NCI-H1436 treated with DMSO at 0.1 percent for 48 hours (cell line): ENCODE measurements at regions not wholly inside any gene's neighbourhood (a gene's known extent, or its start where the extent isn't known, plus 50 kb on each side); places are given as distances from the start of the nearest gene placed in this dataset.

Experiments
- DNase-seq: peaks from one replicate; lab custom pipeline; 2025; lab: John Stamatoyannopoulos, UW

DNA sequence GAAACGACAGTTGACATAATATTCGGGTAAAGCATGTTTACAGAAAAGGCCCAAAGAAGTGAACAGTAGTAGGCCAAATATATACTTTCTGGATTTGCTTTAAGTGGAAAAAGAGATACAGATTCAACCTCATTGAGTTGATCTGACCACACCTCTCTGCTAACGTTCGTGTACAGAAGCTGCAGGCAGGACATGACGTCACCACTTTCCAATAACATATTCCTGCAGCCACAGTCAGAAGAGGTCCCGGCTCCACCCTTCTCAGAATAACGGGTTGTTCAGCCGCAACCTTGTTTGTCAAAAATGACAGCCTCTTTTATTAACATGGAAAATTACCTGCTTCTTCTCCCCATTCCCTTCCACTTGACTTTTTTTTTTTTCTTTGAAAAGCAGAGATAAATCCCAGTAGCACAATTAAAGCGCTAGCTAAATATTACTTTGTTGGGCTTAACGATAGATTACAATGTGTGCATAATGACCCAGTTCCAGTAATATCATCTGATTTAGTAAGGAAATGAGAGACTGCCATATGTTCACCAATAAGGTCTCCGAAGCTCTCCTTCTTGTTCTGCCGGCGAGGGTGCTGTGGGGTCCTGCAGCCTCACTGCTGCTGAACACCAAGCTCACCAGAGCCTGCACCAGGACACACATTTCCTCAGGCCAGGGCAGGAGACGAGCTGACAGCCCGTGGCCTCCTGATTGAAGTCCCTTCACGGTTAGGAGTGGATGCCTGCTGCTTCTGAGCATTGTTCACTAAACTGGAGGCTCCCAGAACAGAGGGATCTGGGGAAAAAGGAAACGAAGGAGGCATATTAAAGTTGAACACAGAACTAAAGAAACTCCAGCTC is 451.0 kb upstream of the SALL3 start:
- DNase-seq = no peak

- no peak for DNase-seq
These were observed 448.0 kb upstream of the SALL3 start for GRCh38 chr18:78531637-78532036.

GRCh38 chr18:78538669-78539440 is 440.8 kb upstream of the SALL3 start:
- no peak for DNase-seq

DNA sequence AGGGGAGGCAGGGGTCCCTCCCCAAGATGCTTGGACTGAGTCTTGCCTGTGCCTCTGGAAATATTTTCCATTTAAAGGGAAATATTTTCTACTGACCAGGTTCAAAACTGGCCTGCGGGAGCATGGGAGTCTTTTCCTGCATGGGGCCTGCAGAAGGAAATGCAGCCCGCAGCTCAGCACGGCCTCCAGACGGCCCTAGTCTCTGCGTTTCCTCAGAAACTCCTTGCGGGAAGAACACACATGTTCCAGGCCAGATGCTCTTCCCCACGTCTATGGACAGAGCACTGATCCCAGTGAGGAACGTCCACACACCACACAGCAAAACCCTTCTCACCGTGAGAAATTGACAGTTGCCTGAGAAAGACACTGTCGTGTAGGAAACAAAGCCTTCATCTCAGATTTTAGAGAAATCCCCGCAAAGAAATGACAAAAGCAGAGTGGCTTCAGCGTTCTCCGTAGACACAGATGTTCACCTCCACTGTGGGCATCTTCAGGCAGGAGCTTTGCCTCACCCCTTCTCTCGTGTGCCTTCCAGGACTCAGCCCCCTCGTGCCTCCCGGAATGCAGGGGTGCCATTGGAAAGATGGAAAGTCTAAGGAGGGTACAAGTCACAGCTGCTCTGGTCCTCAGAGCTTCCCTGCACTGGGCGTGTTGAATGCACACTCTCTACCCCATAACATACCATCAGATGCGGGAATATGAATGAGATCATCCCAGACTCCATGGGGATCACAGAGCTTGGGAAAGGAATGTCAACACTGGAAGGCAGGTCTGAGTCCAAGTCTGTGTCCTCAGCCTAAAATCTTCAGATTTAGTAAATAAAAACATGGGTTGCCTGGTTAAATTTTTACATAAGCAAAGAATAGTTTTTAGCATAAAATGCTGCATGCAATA is 438.7 kb upstream of the SALL3 start:
- no peak for DNase-seq

DNA sequence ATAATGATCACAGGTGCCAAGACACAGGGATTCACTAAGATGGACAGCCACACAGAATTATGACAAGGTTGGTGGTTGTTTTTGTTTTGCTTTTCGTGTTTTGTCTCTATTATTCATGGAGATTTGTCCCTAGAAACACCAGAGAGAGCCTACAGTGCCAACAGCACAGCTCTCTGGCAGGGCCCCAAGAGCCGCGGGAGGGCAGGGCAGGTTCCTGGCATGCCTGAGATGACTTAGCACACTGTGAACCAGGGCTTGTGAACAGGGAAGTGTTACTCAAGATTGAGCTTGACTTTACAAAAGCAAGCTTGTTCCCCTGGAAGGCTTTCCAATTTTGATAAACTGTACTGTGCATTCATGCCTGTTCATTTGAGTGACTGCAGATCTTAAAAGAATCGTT is 437.4 kb upstream of the SALL3 start:
- DNase-seq = no peak

DNA sequence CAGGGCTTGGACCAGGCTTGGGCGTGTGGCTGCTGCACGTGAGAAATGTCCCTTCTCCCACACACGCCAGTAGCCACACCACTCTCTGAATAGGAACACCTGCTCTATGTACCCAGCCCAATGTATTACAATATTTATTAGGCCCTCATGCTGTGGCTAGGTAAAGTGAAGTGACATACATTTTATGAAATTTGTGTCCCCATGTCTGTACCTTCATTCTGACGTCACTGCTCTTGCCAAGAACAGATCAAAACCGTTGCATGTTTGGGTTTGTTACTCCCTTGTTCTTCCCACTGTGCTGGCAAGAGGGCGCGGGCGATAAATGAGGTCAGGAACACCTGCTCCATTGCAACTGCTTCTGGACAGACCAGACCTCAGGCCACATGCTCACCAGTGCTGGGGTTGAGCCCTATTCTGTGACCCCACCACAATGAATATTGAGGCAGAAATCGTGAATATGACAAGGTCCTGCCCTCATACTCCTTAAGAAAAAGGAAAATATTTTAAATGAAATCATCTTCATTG is 436.4 kb upstream of the SALL3 start:
- DNase-seq = no peak

GRCh38 chr18:78546281-78546680 is 433.3 kb upstream of the SALL3 start:
- no peak for DNase-seq

DNA sequence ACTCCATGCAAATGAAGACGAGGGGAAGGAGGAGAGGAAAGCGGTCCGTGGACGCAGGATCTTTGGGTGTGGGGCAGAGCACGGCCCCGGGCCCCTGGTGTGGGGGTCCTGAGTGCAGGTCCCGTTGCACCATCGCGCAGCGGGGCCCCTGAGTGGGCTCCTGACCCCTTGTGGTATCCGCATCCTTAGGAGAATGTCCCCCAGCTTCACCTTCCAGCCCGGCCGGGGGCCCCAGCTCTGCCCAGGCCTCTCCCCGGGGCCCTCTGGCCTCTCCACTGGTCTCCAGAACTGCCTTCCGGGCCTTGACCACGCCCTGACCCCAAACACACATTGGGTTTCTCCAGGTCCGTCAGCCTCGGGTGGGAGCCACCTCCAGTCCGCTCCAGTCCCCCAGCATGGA is 431.8 kb upstream of the SALL3 start:
- no peak for DNase-seq

DNA sequence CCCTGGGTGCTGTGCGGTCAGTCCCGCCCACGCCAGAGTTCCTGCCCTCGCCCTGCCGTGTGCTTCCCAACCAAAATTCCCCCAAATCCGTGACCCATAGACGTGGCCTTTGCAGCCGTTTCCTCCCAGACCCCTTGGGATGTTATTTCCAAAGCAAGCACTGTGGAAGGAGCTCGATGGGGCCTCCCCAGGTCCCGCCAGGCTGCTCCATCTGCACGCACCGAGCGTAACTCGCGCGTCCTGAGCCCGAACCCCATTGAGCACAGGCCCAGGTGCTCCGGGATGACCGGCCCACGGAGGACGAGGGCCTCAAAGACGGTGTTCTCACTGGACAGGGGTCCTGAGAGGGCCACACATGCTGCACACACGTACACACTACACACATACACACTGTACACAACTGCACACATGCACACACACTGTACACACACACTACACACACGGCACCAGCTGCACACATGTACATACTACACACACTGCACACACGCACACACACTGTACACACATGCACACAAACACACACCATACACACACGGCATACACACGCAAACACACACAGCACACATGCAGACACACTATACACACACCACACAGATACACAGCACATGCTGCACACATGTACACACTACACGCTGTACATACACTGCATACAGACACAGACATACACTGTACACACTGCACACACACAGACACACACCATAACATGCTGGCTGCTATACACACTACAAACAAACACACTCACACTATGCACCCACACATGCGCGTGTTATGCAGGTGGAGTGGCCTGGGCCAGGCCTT is 431.2 kb upstream of the SALL3 start:
- DNase-seq = no peak

- DNase-seq = no peak
These were observed 429.6 kb upstream of the SALL3 start for GRCh38 chr18:78549971-78550370.

GRCh38 chr18:78554944-78555608 is 424.5 kb upstream of the SALL3 start:
- DNase-seq = no peak

DNA sequence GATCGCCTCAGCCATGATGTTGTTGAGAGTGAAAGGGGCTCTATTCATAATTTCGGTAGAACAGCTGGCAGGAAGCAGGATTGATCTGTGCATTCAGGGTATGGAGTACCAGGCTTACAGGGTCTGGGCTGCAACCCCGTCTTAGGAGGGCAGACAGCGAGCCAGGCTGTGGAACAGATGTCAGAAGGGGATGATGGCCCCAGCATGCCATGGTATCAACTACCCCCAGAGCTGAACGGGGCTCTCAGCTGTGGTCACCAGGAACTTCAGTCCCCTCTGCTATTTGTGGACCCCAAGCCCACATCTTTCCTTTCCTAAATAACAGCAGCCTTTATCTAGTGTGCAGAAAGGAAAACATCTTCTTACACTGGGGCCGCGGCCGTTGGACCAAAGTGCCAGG is 422.2 kb upstream of the SALL3 start:
- no peak for DNase-seq

- DNase-seq = no peak
These were observed 421.4 kb upstream of the SALL3 start for GRCh38 chr18:78558101-78558810.

GRCh38 chr18:78558948-78559347 is 420.7 kb upstream of the SALL3 start:
- DNase-seq = no peak

- DNase-seq = no peak
These were observed 420.0 kb upstream of the SALL3 start for GRCh38 chr18:78559584-78559983.

DNA sequence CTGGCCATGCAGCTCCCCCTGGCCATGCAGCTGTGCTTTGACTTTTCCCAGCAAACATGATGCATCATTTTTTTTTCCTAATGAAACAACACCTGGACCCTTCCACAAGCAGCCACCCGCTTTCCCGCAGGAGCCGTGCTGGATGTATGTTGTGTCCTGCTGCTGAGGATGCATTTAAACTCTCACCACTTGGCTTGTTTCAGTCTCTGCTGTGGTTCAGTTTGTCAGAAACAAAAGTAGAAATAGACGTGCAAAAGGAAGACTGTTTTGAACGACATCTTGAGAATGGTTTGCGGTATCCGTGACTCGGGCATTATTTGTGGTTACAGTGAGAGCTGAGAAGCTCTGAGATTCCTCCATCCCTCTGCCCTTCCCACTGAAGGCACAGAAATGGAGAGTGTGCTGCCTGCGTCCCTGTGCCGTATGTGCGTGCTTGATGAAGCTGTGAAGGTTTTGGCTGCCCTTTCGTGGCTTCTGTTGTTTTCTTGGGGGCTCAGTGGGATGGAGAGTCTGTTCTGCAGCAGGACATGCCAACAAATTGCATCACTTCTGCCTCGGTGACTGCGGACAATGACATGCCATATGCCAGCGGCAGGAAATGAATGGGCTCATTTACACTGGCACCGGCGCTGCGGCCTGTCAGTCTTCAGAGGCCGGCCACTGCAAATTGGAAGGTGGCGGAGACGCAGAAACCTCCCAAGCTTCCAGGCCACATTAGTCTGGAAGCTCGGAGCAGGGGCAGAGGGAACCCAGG is 417.7 kb upstream of the SALL3 start:
- no peak for DNase-seq

DNA sequence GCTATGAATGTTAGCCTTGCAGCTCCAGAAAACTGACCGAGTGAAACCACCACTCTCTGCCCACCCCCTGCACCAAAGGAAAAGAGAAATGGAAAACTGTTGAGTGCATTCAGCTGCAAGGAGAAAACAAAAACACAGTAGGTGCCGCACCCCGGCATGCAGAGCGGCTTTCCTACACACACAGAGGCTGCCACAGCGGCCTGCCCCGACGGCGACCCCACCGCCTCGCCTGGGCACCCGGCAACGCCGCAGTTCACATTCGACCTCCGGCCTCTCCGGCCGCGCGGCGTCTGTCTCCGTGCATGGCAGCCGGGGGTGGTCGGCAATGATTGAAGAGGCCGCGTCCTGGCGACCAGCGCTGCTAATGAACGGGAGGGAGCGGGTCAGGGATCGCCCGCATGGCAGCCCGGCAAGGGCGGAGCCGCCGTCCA is 417.1 kb upstream of the SALL3 start:
- DNase-seq = no peak

- no peak for DNase-seq
These were observed 416.5 kb upstream of the SALL3 start for GRCh38 chr18:78563110-78563509.

GRCh38 chr18:78564030-78564429 is 415.6 kb upstream of the SALL3 start:
- DNase-seq = no peak
